Mucosa of descending colon (tissue), 3 donors: ENCODE measurements at regions not wholly inside any gene's neighbourhood (a gene's known extent, or its start where the extent isn't known, plus 50 kb on each side); places are given as distances from the start of the nearest gene placed in this dataset.

Source experiments
- ATAC-seq: fragments of 200-7000 bp; cut with Tn5 transposase; one replicate; pipeline ENCODE4 v1.9.1; 2020; ENCODE audit warnings: mild to moderate bottlenecking, moderate library complexity
- DNase-seq, 3 donors: peaks; one replicate each; pipeline ENCODE4 v3.0.0-alpha.2; 2020
- H3K36me3 ChIP-seq: fragments of 200-600 bp; one replicate; pipeline ENCODE4 v1.8.0; 2021; ENCODE audit warnings: low read depth, mild to moderate bottlenecking
- H3K4me1 ChIP-seq: fragments of 200-600 bp; one replicate; pipeline ENCODE4 v1.8.0; 2021; ENCODE audit warnings: low read depth, mild to moderate bottlenecking
- H3K4me3 ChIP-seq: fragments of 200-600 bp; one replicate; pipeline ENCODE4 v1.8.0; 2021; ENCODE audit warnings: mild to moderate bottlenecking
- H3K9me3 ChIP-seq: fragments of 200-600 bp; one replicate; pipeline ENCODE4 v1.8.0; 2021; ENCODE audit warnings: mild to moderate bottlenecking
- CTCF ChIP-seq: fragments of 200-600 bp; IDR thresholded peaks from one replicate; pipeline ENCODE4 v1.8.0; 2022; ENCODE audit warnings: antibody characterized with exemption, mild to moderate bottlenecking
- intact Hi-C, 2 donors: fragments of 100-400 bp; cut with DNase I in 1 of 2; cut with micrococcal nuclease in 1 of 2; formaldehyde crosslinking; loops; one replicate each; pipeline versions ENCODE4 v1.11.0 to v1.11.1; 2022; cut with DNase I, micrococcal nuclease
- donor health status: DM: no; HTN: no; CAD: no; lungs with moderate emphysema.
- donor health status: DM: no; HTN: no; CAD: no.
- donor health status: DM: no; HTN: yes; CAD: no.

DNA sequence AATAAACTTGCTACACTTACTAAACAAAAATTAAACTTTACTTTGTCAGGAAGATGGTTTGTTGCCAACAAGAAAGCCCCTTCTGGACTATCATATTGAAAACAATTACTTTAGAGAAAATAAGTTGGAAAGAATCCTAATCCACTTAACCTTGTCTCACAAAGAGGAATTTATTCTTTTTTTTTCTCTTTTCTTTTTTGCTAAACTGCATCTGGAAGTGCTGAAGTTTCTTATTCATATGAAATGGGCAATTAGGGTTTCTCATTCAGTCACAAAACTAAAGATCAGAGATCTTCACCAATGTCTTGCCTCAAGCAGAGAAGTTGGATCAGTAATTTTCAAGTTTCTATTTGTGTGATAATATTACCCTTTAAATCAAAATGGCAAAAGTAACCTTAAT, 234.9 kb upstream of the AMOT start:
- H3K9me3 ChIP-seq: no peaks in the 10 kb centered on the region
- ATAC-seq (no peak), DNase-seq (no peak)
- intact Hi-C loops: no loop called here
- H3K36me3 ChIP-seq: no peaks in the 10 kb centered on the region
- no peaks in the 10 kb centered on the region for H3K4me1 ChIP-seq
- no peak for TF ChIP-seq CTCF
- H3K4me3 ChIP-seq: no peak overlapping the region

- Histone ChIP-seq H3K36me3 (no peaks in the 10 kb centered on the region), H3K9me3 (no peaks in the 10 kb centered on the region), H3K4me3 (no peak overlapping the region), H3K4me1 (no peaks in the 10 kb centered on the region)
- ATAC-seq: no peak
- no peak for DNase-seq
- intact Hi-C loops: no loop called here
- TF ChIP-seq CTCF: no peak
Observed at GRCh38 chrX:113059714-113060113, 219.1 kb upstream of the AMOT start.

GRCh38 chrX:113058634-113059033, 218.0 kb upstream of the AMOT start:
- intact Hi-C loops: no loop called here
- no peak for TF ChIP-seq CTCF

DNA sequence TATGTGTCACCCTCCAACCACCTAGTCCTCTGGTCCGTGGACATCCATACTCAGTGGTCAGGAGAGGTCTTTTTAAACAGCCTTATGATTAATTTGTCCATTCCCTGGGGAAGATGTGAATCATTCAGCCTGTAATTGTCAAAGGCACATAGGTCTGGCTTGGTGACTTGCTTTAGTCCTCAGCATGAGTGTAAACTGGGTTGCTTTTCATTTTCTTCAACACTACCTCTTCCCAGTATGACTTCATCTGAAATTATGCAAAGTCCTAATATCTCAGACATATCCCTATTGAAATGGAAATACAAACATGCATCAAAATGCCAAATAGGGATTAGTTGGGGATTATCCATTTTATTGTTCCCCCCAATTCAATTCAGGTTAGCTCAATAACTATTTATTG, 208.3 kb upstream of the AMOT start:
- H3K36me3 ChIP-seq: no peaks in the 10 kb centered on the region
- no peak for TF ChIP-seq CTCF
- H3K4me3 ChIP-seq: no peak overlapping the region
- DNase-seq: no peak
- ATAC-seq: no peak
- no peaks in the 10 kb centered on the region for H3K4me1 ChIP-seq
- intact Hi-C loops: no loop called here
- no peaks in the 10 kb centered on the region for H3K9me3 ChIP-seq

More at GRCh38 chrX:113058634-113059033, 218.0 kb upstream of the AMOT start:
- no peaks in the 10 kb centered on the region for H3K9me3 ChIP-seq
- ATAC-seq (no peak), DNase-seq (no peak)
- H3K4me3 ChIP-seq: no peak overlapping the region
- H3K36me3 ChIP-seq: no peaks in the 10 kb centered on the region
- no peaks in the 10 kb centered on the region for H3K4me1 ChIP-seq

DNA sequence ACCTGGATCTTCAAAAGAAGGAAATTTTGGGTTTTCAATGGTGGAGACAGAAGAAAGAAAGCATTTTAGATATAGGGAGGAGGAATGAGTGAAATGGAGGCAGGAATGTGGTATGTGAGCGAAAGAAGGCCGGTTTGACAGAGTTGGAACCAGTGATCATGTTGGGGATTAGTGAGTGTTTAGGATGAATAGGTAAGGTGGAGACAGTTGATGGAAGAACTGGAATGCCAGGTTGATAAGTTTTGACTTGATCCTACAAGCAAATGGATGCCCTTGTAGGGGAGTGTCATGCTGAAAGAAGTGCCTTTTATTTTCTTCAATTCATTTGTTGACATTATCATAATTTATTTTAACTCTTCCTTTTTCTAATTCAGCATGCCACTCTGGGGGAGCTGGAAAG, 207.8 kb upstream of the AMOT start:
- TF ChIP-seq CTCF: no peak
- DNase-seq: no peak
- H3K4me1 ChIP-seq: no peaks in the 10 kb centered on the region
- no peak overlapping the region for H3K4me3 ChIP-seq
- H3K36me3 ChIP-seq: no peaks in the 10 kb centered on the region
- intact Hi-C loops: no loop called here
- ATAC-seq: no peak
- no peaks in the 10 kb centered on the region for H3K9me3 ChIP-seq

DNA sequence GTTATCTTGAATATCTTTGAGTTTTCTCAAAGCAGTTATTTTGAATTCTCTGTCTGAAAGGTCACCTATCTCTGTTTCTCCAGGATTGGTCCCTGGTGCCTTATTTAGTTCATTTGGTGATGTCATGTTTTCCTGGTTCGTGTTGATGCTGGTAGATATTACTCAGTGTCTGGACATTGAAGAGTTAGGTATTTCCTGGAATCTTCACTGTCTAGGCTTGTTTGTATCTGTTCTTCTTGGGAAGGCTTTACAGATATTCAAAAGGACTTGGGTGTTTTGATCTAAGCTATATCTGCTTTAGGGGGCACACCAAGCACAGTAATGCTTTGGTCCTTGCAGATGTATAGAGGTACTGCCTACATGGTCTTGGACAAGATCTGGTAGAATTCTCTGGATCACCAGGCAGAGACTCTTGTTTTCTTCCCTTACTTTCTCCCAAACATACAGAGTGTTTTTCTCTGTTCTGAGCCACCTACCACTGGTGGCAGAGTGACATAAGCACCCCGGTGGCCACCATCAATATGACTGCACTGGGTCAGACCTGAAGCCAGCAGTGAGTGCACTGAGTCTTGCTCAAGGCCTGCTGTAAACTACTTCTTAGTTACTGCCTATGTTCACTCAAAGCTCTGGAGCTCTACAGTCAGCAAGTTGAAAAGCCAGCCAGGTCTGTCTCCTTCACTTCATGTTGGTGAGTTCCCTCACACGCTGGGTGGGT, 193.5 kb upstream of the AMOT start:
- Histone ChIP-seq H3K4me1 (no peaks in the 10 kb centered on the region), H3K9me3 (no peaks in the 10 kb centered on the region), H3K36me3 (no peaks in the 10 kb centered on the region), H3K4me3 (no peak overlapping the region)
- intact Hi-C loops: no loop called here
- no peak for TF ChIP-seq CTCF
- DNase-seq: no peak
- ATAC-seq: no peak
